ENCODE measurements at regions not wholly inside any gene's neighbourhood (a gene's known extent, or its start where the extent isn't known, plus 50 kb on each side); places are given as distances from the start of the nearest gene placed in this dataset.

DNA sequence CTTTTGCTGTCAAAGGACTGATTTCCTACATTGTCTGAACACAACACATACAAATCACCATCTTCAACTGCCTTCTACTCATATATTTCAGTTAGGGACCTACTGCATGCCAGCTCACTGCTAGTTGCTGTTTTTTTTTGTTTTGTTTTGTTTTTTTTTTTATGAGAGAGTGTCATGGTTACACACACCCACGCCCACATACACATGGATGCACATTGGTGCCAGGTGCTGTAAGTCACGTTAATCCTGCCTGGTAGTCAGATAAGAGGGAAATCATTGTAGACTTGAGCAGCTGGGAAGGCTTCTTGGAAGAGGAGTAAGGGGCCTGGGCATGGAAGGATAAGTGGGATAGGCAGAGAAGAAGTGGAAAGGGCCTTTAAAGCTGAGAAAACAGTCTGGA is 209.9 kb downstream of the TDRD15 start:
- no peak for TF ChIP-seq ZNF544 (tag by site-specific recombination; IDR thresholded peaks at IDR 0.05)
- TF ChIP-seq ZNF366 (tag by site-specific recombination; conservative IDR thresholded peaks at IDR 0.05): no peak
- TF ChIP-seq ZFHX2 (tag by site-specific recombination; conservative IDR thresholded peaks at IDR 0.05): peak; percentile 53
- H3K4me1 ChIP-seq (ENCODE audit: control insufficient read depth, insufficient read depth, low read length): no peaks in the 10 kb centered on the region
- H3K36me3 ChIP-seq (ENCODE audit: control insufficient read depth in 2 of 2, insufficient read depth in 1 of 2, low read length in 2 of 2): no peaks in the 10 kb centered on the region
- ChIA-PET POLR2A (no interaction called here), CTCF (no interaction called here)
- H3K27ac ChIP-seq (ENCODE audit: extremely low read depth, low read depth, low read length): no peak overlapping the region
- H3K4me3 ChIP-seq (ENCODE audit: low read depth, low read length): no peak overlapping the region
- no peaks in the 10 kb centered on the region; the same call in 1 of the 2 replicates for H3K9me3 ChIP-seq (ENCODE audit: control insufficient read depth, insufficient read depth, low read depth, low read length)

DNA sequence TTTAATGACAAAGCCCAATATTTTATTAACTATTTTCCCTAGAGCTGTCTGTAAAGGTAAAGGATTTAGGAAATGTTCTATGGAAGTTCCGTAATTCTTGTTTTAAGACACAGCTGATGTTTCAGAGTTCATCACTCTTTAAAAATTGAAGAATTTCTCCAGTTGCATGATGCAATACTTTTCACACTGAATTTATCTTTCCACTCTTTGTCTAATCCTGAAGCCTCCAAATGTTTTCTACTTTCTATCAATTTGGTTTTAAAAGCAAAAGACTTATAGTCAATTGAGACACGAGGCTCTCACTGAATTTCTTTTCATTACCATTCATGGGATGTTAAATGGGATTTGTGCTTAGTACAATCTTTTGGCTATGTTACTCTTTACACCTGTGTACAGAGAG is 223.2 kb downstream of the TDRD15 start:
- Histone ChIP-seq H3K9me3 (ENCODE audit: control insufficient read depth, insufficient read depth, low read depth, low read length) (no peaks in the 10 kb centered on the region), H3K27ac (ENCODE audit: extremely low read depth, low read depth, low read length) (no peak overlapping the region), H3K36me3 (ENCODE audit: control insufficient read depth in 2 of 2, insufficient read depth in 1 of 2, low read length in 2 of 2) (no peaks in the 10 kb centered on the region), H3K4me3 (ENCODE audit: low read depth, low read length) (no peak overlapping the region), H3K4me1 (ENCODE audit: control insufficient read depth, insufficient read depth, low read length) (no peaks in the 10 kb centered on the region)
- no peak for TF ChIP-seq ZNF174 (tag by site-specific recombination; IDR thresholded peaks at IDR 0.05)
- TF ChIP-seq YY1 (tag by site-specific recombination; IDR thresholded peaks at IDR 0.05): no peak
- TF ChIP-seq ZSCAN16 (tag by site-specific recombination; IDR thresholded peaks at IDR 0.05): no peak
- no peak for TF ChIP-seq GLIS2 (tag by site-specific recombination; IDR thresholded peaks at IDR 0.05)
- TF ChIP-seq ZNF510 (tag by site-specific recombination; IDR thresholded peaks at IDR 0.05; ENCODE audit: insufficient replicate concordance): no peak
- no peak for TF ChIP-seq ZNF521 (tag by site-specific recombination; IDR thresholded peaks at IDR 0.05)
- no peak for TF ChIP-seq ZNF221 (tag by site-specific recombination; IDR thresholded peaks at IDR 0.05; ENCODE audit: borderline replicate concordance)
- TF ChIP-seq, protein P1, sequence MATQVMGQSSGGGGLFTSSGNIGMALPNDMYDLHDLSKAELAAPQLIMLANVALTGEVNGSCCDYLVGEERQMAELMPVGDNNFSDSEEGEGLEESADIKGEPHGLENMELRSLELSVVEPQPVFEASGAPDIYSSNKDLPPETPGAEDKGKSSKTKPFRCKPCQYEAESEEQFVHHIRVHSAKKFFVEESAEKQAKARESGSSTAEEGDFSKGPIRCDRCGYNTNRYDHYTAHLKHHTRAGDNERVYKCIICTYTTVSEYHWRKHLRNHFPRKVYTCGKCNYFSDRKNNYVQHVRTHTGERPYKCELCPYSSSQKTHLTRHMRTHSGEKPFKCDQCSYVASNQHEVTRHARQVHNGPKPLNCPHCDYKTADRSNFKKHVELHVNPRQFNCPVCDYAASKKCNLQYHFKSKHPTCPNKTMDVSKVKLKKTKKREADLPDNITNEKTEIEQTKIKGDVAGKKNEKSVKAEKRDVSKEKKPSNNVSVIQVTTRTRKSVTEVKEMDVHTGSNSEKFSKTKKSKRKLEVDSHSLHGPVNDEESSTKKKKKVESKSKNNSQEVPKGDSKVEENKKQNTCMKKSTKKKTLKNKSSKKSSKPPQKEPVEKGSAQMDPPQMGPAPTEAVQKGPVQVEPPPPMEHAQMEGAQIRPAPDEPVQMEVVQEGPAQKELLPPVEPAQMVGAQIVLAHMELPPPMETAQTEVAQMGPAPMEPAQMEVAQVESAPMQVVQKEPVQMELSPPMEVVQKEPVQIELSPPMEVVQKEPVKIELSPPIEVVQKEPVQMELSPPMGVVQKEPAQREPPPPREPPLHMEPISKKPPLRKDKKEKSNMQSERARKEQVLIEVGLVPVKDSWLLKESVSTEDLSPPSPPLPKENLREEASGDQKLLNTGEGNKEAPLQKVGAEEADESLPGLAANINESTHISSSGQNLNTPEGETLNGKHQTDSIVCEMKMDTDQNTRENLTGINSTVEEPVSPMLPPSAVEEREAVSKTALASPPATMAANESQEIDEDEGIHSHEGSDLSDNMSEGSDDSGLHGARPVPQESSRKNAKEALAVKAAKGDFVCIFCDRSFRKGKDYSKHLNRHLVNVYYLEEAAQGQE (tag by site-specific recombination; IDR thresholded peaks at IDR 0.05): no peak
- TF ChIP-seq, protein P2, sequence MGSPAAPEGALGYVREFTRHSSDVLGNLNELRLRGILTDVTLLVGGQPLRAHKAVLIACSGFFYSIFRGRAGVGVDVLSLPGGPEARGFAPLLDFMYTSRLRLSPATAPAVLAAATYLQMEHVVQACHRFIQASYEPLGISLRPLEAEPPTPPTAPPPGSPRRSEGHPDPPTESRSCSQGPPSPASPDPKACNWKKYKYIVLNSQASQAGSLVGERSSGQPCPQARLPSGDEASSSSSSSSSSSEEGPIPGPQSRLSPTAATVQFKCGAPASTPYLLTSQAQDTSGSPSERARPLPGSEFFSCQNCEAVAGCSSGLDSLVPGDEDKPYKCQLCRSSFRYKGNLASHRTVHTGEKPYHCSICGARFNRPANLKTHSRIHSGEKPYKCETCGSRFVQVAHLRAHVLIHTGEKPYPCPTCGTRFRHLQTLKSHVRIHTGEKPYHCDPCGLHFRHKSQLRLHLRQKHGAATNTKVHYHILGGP (tag by site-specific recombination; IDR thresholded peaks at IDR 0.05): no peak
- POLR2A ChIA-PET: no interaction called here
- CTCF ChIA-PET: no interaction called here

DNA sequence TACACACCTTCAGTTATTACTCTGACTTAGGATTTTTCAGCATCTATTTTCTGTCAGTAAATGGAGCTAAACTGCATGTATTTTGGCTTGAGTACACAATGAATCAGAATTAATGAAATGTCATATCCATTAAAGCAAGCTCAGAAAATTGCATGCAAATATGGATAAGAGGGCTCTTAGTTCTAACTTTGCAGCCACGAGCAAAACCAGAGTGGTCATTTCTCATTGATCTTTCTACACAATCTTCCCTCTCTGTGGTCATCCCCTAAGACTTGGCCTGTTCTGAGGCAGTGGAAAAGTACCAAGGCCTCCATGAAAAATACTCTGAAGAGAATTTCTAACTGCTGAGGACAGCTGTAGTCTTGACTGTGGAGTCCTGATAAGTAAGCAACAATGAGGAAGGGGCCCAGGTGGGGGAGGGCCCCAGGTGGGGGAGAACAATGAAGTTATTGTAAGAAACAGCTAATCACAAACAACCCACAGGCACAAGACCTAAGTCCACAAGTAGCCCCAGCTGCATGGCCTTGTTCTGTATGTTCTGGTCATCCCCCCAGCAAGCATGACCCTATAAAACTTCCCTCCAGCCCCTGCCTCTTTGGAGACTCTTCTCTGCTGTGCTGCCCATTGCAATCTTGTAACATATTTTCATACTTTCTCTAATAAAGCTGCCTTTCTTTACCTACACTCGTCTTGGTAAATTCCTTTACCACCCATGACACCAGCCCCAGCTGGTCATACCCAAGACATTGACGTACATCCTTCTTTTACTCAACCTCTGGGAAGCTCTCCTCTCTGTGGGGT is 230.3 kb downstream of the TDRD15 start:
- no peaks in the 10 kb centered on the region for H3K36me3 ChIP-seq (ENCODE audit: control insufficient read depth in 2 of 2, insufficient read depth in 1 of 2, low read length in 2 of 2)
- H3K27ac ChIP-seq (ENCODE audit: extremely low read depth, low read depth, low read length): no peak overlapping the region
- ChIA-PET CTCF (interaction anchor here (0.6 to 2.2 kb wide), 3 partner anchors 9 to 64 kb away, joined by 3 to 5 read pairs (median 4); no protein-coding TSS in a partner anchor), POLR2A (no interaction called here)
- TF ChIP-seq ZNF521 (tag by site-specific recombination; IDR thresholded peaks at IDR 0.05) (no peak), SETDB1 (IDR thresholded peaks at IDR 0.05; ENCODE audit: insufficient read length, low read length) (peak; percentile 78)
- H3K4me3 ChIP-seq (ENCODE audit: low read depth, low read length): no peak overlapping the region
- H3K9me3 ChIP-seq (ENCODE audit: control insufficient read depth, insufficient read depth, low read depth, low read length): no peaks in the 10 kb centered on the region
- no peaks in the 10 kb centered on the region for H3K4me1 ChIP-seq (ENCODE audit: control insufficient read depth, insufficient read depth, low read length)

All from HEK293 (cell line).